Adipocyte (in vitro differentiated cells): ENCODE measurements at regions not wholly inside any gene's neighbourhood (a gene's known extent, or its start where the extent isn't known, plus 50 kb on each side); places are given as distances from the start of the nearest gene placed in this dataset.
"Not testable (repeated sequence)": the region's sequence is repeated elsewhere in the genome, so short reads cannot be mapped to it uniquely, and the experiment has no call there.

Experiments
- DNase-seq: peaks from one replicate; pipeline ENCODE4 v3.0.0-alpha.2; 2015; ENCODE audit warnings: low read depth
- H3K27me3 ChIP-seq: replicated peaks from 2 replicates; pipeline ENCODE4 v1.7.0; 2013; ENCODE audit warnings: mild to moderate bottlenecking, low read length, moderate library complexity; ENCODE audit not compliant: control insufficient read depth, insufficient read depth
- H3K36me3 ChIP-seq: 2 replicates; pipeline ENCODE4 v1.7.0; 2013; ENCODE audit warnings: low read length, mild to moderate bottlenecking, moderate library complexity; ENCODE audit not compliant: control insufficient read depth, insufficient read depth, severe bottlenecking
- H3K4me1 ChIP-seq: 2 replicates; pipeline ENCODE4 v1.7.0; 2013; ENCODE audit warnings: mild to moderate bottlenecking, low read length, moderate library complexity; ENCODE audit not compliant: control insufficient read depth, insufficient read depth
- H3K4me3 ChIP-seq: 2 replicates; pipeline ENCODE4 v1.7.0; 2013; ENCODE audit warnings: mild to moderate bottlenecking, low read length, moderate library complexity
- H3K9ac ChIP-seq: 2 replicates; pipeline ENCODE4 v1.7.0; 2013; ENCODE audit warnings: mild to moderate bottlenecking, low read length, moderate library complexity
- H3K9me3 ChIP-seq: 2 replicates; pipeline ENCODE4 v1.7.0; 2013; ENCODE audit warnings: mild to moderate bottlenecking, low read length, moderate library complexity; ENCODE audit not compliant: control insufficient read depth

DNA sequence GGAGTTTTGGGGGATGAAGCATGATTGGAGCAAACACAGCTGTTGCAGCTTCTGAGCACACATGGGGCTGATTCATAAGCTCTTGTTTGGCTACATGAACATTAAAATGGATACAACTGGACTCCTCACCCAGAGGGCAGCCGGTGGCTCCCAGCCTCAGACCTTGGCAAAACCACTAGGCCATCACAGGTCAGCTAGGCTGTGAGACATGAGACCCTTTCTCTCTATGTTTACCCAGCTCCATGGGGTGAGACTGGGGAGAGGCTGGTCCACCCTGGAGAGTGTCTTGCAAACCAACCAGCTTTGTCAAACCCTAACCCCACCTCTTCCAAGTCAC, 388.7 kb downstream of the PTPRU start:
- H3K36me3 ChIP-seq: no peaks in the 10 kb centered on the region
- H3K4me1 ChIP-seq: no peaks in the 10 kb centered on the region
- H3K9me3 ChIP-seq: peaks cover 5% of the 10 kb centered on the region
- peaks cover 10% of the 10 kb centered on the region for H3K27me3 ChIP-seq
- H3K9ac ChIP-seq: no peak overlapping the region
- H3K4me3 ChIP-seq: no peak overlapping the region
- DNase-seq: no peak

DNA sequence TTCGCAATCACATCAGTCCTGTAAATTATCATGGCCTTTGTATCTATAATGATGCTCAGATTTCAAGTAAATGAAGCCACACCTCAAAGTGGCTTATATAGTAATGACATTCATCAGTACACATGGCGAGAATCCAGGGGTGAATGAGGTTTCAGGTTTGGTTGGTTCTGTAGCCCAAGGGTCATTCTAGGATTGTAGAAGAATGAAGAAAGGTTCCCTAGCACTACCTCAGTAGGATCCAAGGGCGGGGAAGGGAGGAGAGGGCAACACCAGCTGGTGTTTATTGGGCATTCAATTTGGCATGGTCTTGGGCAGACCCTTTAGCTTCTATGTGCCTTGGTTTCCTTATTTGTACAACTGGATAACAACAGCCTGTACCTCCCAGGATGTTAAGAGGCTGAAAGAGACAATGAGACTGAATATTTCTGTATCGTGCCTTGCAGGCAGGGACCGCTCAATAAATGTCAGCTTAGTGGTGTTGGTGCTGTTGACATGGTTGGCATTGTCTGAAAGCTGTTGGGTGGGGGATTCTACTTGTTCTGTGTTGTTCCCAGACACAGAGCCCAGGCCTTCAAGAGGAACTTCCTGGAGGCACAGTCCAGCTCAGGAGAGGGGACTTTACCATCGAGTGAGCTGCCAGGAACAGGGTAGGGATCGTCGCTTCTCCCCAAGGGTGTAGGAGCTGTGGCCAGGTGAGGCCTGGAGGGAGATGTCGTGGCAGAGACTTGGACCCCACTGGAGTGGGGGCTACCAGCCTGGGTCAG, 388.2 kb downstream of the PTPRU start:
- DNase-seq: no peak
- Histone ChIP-seq H3K9me3 (peaks cover 5% of the 10 kb centered on the region), H3K36me3 (no peaks in the 10 kb centered on the region), H3K4me3 (no peak overlapping the region), H3K9ac (no peak overlapping the region), H3K27me3 (peaks cover 8% of the 10 kb centered on the region), H3K4me1 (no peaks in the 10 kb centered on the region)

DNA sequence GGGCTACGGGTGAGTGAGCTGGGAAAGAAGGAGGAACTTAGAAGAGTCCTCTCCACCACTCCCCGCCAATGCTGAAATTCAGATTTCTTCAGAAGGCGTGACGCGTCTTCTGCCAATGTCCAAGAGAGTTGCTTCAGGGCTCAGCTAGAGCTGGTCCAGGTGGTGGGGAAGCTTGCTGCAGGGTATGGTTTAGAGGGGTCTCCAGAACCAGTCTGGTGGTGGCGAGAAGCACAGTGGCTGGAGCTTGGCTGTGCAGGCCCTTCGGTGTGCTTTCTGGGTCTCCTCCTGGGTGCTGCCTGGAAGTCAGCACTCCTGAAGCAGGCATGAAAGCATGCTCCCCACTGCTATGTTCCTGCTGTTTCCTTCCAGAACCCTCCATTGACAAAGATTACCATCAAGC, 387.2 kb downstream of the PTPRU start:
- Histone ChIP-seq H3K36me3 (no peaks in the 10 kb centered on the region), H3K4me1 (no peaks in the 10 kb centered on the region), H3K9ac (no peak overlapping the region), H3K27me3 (peaks cover 7% of the 10 kb centered on the region), H3K4me3 (no peak overlapping the region), H3K9me3 (peaks cover 5% of the 10 kb centered on the region)
- DNase-seq: no peak

DNA sequence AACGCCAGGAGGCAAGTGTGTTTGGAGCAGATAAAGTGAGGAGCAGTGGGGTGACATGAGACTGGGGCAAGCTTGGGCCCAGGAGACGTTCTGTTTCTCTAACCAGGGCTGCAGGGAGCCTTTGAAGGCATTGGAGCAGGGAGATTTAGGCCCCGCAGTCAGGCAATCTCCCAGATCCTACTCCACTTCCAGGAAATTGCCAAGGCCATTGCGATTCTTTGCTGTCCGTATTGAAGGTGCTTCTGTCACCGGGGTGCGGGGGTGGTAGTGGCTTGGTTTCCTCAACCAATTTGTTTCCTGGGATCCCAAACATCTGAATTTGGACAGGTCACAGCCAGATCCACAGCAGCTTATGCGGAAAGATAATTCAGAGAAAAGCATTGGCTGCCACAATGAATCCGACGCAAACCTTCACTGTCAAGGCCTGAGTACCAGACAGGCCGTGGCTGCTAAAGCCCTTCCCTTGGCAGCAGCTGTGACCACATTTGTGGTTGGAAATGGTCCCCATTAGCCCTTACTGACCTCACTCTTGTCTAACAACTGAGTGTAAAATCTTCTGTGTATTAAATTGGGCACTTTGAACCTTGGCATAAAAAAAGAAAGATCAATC, 385.6 kb downstream of the PTPRU start:
- Histone ChIP-seq H3K9me3 (no peaks in the 10 kb centered on the region), H3K4me3 (no peak overlapping the region), H3K4me1 (no peaks in the 10 kb centered on the region), H3K36me3 (no peaks in the 10 kb centered on the region), H3K9ac (no peak overlapping the region), H3K27me3 (peaks cover 7% of the 10 kb centered on the region)
- DNase-seq: no peak

DNA sequence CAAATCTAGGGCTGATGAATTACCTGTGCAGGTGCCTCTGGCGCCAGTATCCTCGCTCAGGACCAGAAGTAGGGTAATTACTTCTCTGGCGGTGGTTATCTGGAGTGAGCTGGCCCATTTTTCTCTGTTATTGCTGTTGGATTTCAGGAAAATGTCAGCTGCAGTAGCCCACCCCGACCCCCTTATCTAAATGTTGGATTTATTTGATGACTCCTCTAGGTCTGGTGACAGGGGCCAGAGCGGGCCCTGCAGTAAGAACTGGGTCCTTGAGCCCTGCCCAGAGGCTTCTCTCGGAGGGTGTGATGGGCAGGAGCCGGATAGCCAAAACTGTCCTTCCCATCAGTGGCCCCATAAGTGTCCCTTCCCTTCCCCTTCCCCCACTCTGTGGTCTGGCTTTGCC, 384.3 kb downstream of the PTPRU start:
- no peak overlapping the region for H3K4me3 ChIP-seq
- DNase-seq: no peak
- H3K36me3 ChIP-seq: no peaks in the 10 kb centered on the region
- H3K9me3 ChIP-seq: no peaks in the 10 kb centered on the region
- H3K27me3 ChIP-seq: peaks cover 5% of the 10 kb centered on the region
- H3K9ac ChIP-seq: no peak overlapping the region
- no peaks in the 10 kb centered on the region for H3K4me1 ChIP-seq

DNA sequence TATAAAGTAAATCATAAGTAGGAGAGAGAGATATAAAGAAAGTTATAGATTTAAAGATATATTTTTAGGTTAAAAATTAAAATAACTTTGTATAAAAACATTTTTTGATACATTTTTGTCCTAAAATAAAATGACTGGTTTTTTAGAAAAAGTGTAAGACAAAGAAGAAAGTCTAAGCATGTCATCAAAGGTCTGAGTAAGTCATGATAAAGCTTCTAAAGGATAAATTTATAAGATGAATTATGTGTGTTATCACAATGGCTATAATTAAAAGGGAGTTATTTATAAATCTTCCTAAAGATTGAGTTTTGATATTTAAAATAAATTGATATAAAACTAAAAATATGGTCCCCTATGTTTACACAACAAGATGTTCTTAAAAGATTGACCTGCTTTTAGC, 370.9 kb downstream of the PTPRU start:
- no peak for DNase-seq

DNA sequence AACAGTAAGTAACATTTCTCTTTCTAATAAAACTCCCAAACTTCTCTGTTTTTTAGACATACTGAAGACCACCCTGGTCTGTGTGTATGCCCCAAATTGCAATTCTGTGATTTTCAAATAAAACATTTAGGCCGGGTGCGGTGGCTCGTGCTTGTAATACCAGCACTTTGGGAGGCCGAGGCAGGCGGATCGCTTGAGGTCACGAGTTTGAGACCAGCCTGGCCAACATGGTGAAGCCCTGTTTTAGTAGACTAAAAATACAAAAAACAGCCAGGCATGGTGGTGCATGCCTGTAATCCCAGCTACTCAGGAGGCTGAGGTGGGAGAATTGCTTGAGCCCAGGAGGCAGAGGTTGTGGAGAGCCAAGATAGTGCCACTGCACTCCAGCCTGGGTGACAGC, 368.5 kb downstream of the PTPRU start:
- peaks cover 11% of the 10 kb centered on the region for H3K27me3 ChIP-seq
- not testable (repeated sequence) for H3K4me3 ChIP-seq, H3K36me3 ChIP-seq, H3K9ac ChIP-seq, DNase-seq
- peaks cover 16% of the 10 kb centered on the region for H3K9me3 ChIP-seq
- peaks cover 11% of the 10 kb centered on the region for H3K4me1 ChIP-seq

More for the DNA sequence above, 370.9 kb downstream of the PTPRU start:
- H3K4me1 ChIP-seq: peaks cover 11% of the 10 kb centered on the region
- no peak overlapping the region for H3K4me3 ChIP-seq
- H3K36me3 ChIP-seq: no peaks in the 10 kb centered on the region
- H3K9me3 ChIP-seq: peaks cover 15% of the 10 kb centered on the region
- no peaks in the 10 kb centered on the region for H3K27me3 ChIP-seq
- H3K9ac ChIP-seq: no peak overlapping the region

DNA sequence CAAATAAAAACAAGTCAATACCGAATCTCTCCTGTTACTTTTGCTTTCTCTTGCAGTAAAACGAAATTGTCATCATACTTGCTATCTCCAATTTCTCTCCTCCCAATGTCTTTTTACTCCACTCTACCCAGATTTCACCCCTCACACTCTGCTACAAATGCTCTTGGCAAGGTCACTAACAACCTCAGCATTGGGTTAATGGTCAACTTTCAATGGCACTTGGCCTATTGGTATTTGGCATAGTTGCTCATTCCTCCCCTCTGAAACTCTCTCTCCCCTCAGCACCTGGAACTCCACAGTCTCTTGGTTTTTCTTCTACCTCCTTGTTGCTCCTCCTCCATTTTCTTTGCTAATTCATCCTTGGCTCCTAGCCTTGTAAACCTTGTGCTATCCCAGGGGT, 367.3 kb downstream of the PTPRU start:
- no peak overlapping the region for H3K4me3 ChIP-seq
- H3K27me3 ChIP-seq: peaks cover 13% of the 10 kb centered on the region
- H3K4me1 ChIP-seq: peaks cover 11% of the 10 kb centered on the region
- H3K9me3 ChIP-seq: peaks cover 16% of the 10 kb centered on the region
- no peak overlapping the region for H3K9ac ChIP-seq
- no peaks in the 10 kb centered on the region for H3K36me3 ChIP-seq
- no peak for DNase-seq

DNA sequence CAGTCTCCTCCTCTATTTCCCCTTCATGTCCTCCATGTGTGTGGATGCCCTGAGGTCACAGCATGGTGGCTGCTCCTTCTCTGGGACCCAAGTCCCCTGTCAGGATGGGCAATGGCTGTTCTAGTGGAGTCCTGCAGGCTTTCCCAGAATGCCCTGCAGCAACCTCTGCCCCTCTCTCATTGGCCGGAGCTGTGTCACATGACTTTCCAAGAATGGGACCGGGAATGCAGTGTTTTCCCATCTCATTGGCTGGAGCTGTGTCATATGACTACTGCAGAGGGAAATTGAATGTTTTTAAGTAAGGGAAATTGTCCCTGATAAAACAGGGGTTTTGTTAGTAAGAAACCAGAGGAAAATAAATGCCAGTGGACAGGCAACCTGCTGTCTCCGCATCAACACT, 365.9 kb downstream of the PTPRU start:
- Histone ChIP-seq H3K9ac (no peak overlapping the region), H3K27me3 (peaks cover 22% of the 10 kb centered on the region), H3K36me3 (no peaks in the 10 kb centered on the region), H3K4me1 (peaks cover 6% of the 10 kb centered on the region), H3K9me3 (peaks cover 9% of the 10 kb centered on the region), H3K4me3 (no peak overlapping the region)
- no peak for DNase-seq

DNA sequence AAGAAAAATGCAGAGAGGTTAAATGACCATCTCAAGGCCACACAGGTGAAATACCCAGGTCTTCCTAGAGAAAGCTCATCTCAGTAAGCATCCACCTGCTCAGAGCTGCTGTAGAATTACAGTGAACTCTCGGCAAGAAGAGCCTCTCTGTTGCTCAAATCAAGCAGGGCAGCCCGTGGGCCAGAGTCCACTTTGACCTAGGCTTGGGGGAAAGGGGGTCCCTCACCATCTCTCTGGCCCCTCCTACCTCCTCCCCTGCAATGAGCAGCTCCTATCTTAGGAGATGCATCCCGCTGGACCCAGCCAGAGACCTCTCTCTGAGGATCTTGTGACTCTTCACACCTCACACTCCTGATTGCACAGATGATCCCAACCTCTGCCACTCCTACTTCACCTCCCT, 364.7 kb downstream of the PTPRU start:
- Histone ChIP-seq H3K27me3 (peaks cover 22% of the 10 kb centered on the region), H3K36me3 (no peaks in the 10 kb centered on the region), H3K4me3 (no peak overlapping the region), H3K4me1 (peaks cover 6% of the 10 kb centered on the region), H3K9ac (no peak overlapping the region), H3K9me3 (peaks cover 9% of the 10 kb centered on the region)
- no peak for DNase-seq

DNA sequence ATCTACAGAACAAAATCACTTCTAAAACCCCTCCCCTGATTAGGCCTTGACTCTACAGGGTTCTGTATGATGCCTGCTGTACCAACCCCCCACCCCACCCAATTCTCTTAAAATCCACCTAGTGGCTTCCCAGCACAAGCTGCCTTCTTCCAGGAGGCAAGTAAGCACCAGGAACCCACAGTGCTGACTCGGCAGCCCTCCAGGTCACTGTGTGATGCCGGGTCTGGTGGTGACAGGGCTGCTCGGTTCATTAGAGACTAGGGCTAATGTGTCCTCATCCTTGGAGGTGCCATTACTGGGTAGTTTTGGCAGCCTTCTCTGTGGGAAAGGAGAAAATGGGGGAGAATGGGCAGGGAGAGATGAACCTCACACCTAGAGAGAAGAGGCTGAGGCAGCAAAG, 363.5 kb downstream of the PTPRU start:
- Histone ChIP-seq H3K4me3 (no peak overlapping the region), H3K36me3 (no peaks in the 10 kb centered on the region), H3K9ac (no peak overlapping the region), H3K9me3 (peaks cover 3% of the 10 kb centered on the region), H3K27me3 (peaks cover 22% of the 10 kb centered on the region), H3K4me1 (peaks cover 6% of the 10 kb centered on the region)
- DNase-seq: no peak

DNA sequence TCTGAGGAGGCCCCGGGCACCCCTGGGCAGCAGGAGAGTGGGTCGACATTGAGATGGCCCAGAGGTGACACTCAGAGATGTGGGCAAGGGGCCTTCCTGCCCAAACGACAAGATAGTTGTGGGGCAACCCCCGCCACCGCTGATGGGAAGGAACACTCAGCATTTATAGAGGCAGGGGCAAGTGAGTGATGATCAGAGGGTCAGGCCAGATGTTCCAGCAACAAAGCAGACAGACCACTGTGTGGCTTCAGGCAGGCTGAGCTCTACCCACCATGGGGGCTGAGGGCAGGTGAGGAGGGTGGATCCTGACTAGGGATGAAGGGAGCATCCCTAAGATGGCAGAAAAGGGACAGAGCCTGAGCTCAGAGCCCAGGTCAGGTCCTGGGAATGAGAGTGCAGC, 362.7 kb downstream of the PTPRU start:
- Histone ChIP-seq H3K4me3 (no peak overlapping the region), H3K36me3 (no peaks in the 10 kb centered on the region), H3K9ac (no peak overlapping the region), H3K27me3 (peaks cover 25% of the 10 kb centered on the region), H3K4me1 (no peaks in the 10 kb centered on the region), H3K9me3 (peaks cover 3% of the 10 kb centered on the region)
- DNase-seq: no peak
